ENCODE measurements at regions not wholly inside any gene's neighbourhood (a gene's known extent, or its start where the extent isn't known, plus 50 kb on each side); places are given as distances from the start of the nearest gene placed in this dataset.

GRCh38 chr2:204033611-204034495 lies 97.3 kb downstream of the ICOS start:
- no peak overlapping the region for H3K27ac Mint-ChIP-seq

GRCh38 chr2:204036706-204037105 lies 100.1 kb downstream of the ICOS start:
- peaks cover 4% of the 10 kb centered on the region for H3K4me1 Mint-ChIP-seq
- CTCF ChIA-PET = no interaction called here
- H3K9me3 Mint-ChIP-seq = peaks cover 9% of the 10 kb centered on the region
- TF ChIP-seq JUN (CRISPR knock-in tag; IDR thresholded peaks at IDR 0.05) = no peak
- TF ChIP-seq ATF6 (CRISPR knock-in tag; IDR thresholded peaks at IDR 0.05) = no peak
- TF ChIP-seq GRHL2 (CRISPR knock-in tag; IDR thresholded peaks at IDR 0.05; ENCODE audit: insufficient replicate concordance, severe bottlenecking) = no peak
- TF ChIP-seq ZNF425 (CRISPR knock-in tag; conservative IDR thresholded peaks at IDR 0.05) = no peak
- no peak for TF ChIP-seq NR2C2 (CRISPR knock-in tag; IDR thresholded peaks at IDR 0.05)
- TF ChIP-seq CREB1 (CRISPR knock-in tag; IDR thresholded peaks at IDR 0.05) = no peak
- no peak for TF ChIP-seq FOXJ3 (CRISPR knock-in tag; IDR thresholded peaks at IDR 0.05; ENCODE audit: borderline replicate concordance)
- TF ChIP-seq ZNF219 (CRISPR knock-in tag; IDR thresholded peaks at IDR 0.05; ENCODE audit: borderline replicate concordance) = no peak
- TF ChIP-seq ZNF138 (CRISPR knock-in tag; conservative IDR thresholded peaks at IDR 0.05) = no peak
- TF ChIP-seq CREM (CRISPR knock-in tag; IDR thresholded peaks at IDR 0.05) = no peak
- no peak for TF ChIP-seq MYBL2 (CRISPR knock-in tag; IDR thresholded peaks at IDR 0.05)
- no peak for TF ChIP-seq AR (CRISPR knock-in tag; IDR thresholded peaks at IDR 0.05)
- H3K27ac Mint-ChIP-seq = no peak overlapping the region
- POLR2A ChIA-PET = no interaction called here
- DNase-seq (ENCODE audit: low spot score) = no peak
- ATAC-seq = no peak
- no peaks in the 10 kb centered on the region; the same call in 1 of the 2 replicates for H3K27me3 Mint-ChIP-seq (ENCODE audit: low read depth)
- H3K36me3 Mint-ChIP-seq = peaks cover 5% of the 10 kb centered on the region
- no peak overlapping the region for H3K4me3 Mint-ChIP-seq

More at GRCh38 chr2:204033611-204034495, 97.3 kb downstream of the ICOS start:
- ChIA-PET POLR2A (no interaction called here), CTCF (interaction anchor here (1.6 kb wide), 1 partner anchor 17 kb away, joined by 4 read pairs; no protein-coding TSS in a partner anchor)
- Mint-ChIP-seq H3K9me3 (peaks cover 3% of the 10 kb centered on the region; the same call in 1 of the 2 replicates), H3K27me3 (ENCODE audit: low read depth) (no peaks in the 10 kb centered on the region; the same call in 1 of the 2 replicates), H3K36me3 (no peaks in the 10 kb centered on the region), H3K4me1 (peaks cover 4% of the 10 kb centered on the region), H3K4me3 (no peak overlapping the region)
- TF ChIP-seq ZNF512 (CRISPR knock-in tag; IDR thresholded peaks at IDR 0.05; ENCODE audit: borderline replicate concordance) = no peak
- TF ChIP-seq PREB (CRISPR knock-in tag; IDR thresholded peaks at IDR 0.05; ENCODE audit: borderline replicate concordance) = no peak
- no peak for TF ChIP-seq SMAD3 (CRISPR knock-in tag; IDR thresholded peaks at IDR 0.05; ENCODE audit: borderline replicate concordance)
- no peak for TF ChIP-seq ZBTB43 (CRISPR knock-in tag; IDR thresholded peaks at IDR 0.05)
- no peak for TF ChIP-seq TEAD4 (CRISPR knock-in tag; IDR thresholded peaks at IDR 0.05)
- DNase-seq (ENCODE audit: low spot score) (no peak), ATAC-seq (no peak)
